Activated T-helper 17 cell treated with anti-CD3 and anti-CD28 coated beads, Interleukin-2, amount 50 U/mL, for 72 hours (primary cell): ENCODE measurements at regions not wholly inside any gene's neighbourhood (a gene's known extent, or its start where the extent isn't known, plus 50 kb on each side); places are given as distances from the start of the nearest gene placed in this dataset.
"Not testable (repeated sequence)": the region's sequence is repeated elsewhere in the genome, so short reads cannot be mapped to it uniquely, and the experiment has no call there.

Experiments used
- ATAC-seq: fragments of 150-1000 bp; cut with Tn5 transposase; replicated peaks from 2 replicates; pipeline ENCODE4 v1.10.0; 2021; ENCODE audit warnings: mild to moderate bottlenecking, moderate library complexity
- H3K27ac Mint-ChIP-seq: one replicate; pipeline ENCODE4 v1.8.0; 2022; ENCODE audit warnings: mixed read lengths
- H3K27me3 Mint-ChIP-seq: one replicate; pipeline ENCODE4 v1.8.0; 2022; ENCODE audit warnings: mixed read lengths
- H3K36me3 Mint-ChIP-seq: one replicate; pipeline ENCODE4 v1.8.0; 2022; ENCODE audit warnings: low read depth, mild to moderate bottlenecking, mixed read lengths
- H3K4me1 Mint-ChIP-seq: one replicate; pipeline ENCODE4 v1.8.0; 2022; ENCODE audit warnings: mixed read lengths
- H3K4me3 Mint-ChIP-seq: one replicate; pipeline ENCODE4 v1.8.0; 2022; ENCODE audit warnings: mild to moderate bottlenecking, mixed read lengths
- H3K9me3 Mint-ChIP-seq: one replicate; pipeline ENCODE4 v1.8.0; 2022; ENCODE audit warnings: mixed read lengths

DNA sequence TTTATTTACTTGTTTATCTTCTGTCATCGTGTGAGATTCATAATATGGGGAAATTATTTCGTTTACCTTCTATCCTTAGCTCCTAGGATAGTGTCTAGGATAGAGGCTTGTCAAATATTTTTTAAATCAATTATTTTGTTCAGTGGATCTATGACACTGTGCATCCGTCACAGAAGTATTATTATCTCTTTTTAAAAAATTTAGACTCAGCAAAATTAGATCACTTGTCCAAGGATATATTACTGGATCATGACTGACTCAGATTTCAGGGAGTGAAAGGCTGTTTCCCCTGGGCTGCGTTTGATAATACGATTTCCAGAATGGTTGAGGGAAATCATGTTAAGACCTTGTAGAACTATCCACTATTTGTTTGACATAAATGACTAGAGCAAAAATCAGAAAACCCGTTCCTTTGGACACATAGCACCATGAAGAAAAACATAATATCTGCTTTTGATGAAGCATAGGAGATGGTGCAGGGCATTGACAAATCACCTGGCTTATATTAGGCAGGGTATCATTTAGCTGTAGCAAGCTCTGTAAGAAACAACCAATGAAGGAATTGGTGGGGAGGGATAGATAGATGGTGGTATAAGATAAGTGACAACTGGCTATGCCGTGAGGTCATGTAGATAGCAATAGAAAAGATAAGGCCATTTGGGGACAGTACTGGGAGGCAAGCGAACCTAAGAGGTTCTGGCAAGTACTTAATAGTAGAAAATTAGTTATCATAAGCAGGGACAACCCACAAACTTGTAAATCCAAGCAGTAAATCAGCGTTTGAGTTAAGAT, 465.2 kb upstream of the MAN1A1 start:
- no peaks in the 10 kb centered on the region for H3K4me1 Mint-ChIP-seq
- H3K27ac Mint-ChIP-seq = no peak overlapping the region
- peaks cover 3% of the 10 kb centered on the region for H3K27me3 Mint-ChIP-seq
- no peak overlapping the region for H3K4me3 Mint-ChIP-seq
- ATAC-seq = no peak
- no peaks in the 10 kb centered on the region for H3K9me3 Mint-ChIP-seq
- no peaks in the 10 kb centered on the region for H3K36me3 Mint-ChIP-seq

DNA sequence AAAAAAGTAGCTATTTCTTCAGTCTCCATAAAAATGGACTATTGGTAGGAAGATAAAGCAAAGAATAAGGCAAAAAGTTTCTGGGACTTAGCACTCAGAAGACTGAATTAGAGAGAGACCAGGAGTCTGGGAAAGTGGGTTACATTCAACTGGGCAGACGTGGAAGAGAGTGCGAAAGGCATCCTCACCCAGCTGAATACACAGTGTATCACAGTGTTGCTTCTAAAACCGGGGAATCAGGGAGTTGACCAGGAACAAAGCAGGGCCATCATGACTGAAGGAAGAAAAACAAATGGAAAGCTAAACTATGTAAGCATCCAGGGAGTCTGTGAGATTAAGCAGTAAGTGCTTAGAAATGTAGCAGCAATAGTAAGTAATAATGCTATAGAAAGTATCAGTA, 452.9 kb upstream of the MAN1A1 start:
- Mint-ChIP-seq H3K4me1 (no peaks in the 10 kb centered on the region), H3K27ac (no peak overlapping the region), H3K36me3 (no peaks in the 10 kb centered on the region), H3K9me3 (no peaks in the 10 kb centered on the region), H3K4me3 (no peak overlapping the region), H3K27me3 (no peaks in the 10 kb centered on the region)
- ATAC-seq = no peak

DNA sequence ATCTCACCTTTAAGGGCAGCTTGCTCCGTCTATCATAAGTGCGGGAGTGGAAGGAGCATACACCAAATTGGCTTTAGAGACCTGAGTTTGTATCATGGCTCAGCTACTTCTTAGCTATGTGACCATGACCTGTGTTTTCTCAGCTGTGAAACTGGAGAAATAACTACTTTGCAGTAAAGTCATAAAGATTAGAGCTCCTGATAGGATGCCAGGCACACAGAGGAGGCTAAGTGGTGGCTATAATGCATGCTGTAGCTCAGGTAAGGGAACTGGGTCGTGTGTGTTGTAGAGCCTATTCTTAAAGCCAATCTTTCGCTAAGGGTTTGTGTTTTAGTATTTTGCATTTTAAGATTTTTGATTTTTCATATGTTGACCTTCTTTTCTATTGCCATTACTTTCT, 451.5 kb upstream of the MAN1A1 start:
- ATAC-seq = no peak
- Mint-ChIP-seq H3K4me1 (no peaks in the 10 kb centered on the region), H3K27ac (no peak overlapping the region)

DNA sequence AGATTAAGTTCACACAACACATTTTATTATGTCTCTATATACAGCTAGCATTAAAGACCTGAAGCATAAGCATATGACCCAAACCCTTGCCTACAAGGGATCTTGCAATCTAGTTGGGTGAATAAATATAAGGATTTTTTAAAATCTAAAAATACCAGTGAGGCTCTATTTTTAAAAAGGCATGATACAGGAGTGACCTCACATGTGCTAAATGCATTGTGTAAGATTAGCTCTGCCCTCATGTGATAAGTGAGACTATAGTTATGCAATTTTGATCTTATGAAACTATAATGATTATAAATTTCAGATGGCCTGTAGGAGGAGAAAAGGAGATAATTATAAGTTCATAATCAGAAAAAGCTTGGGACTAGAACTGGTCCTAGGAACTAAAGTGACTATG, 451.0 kb upstream of the MAN1A1 start:
- Mint-ChIP-seq H3K36me3 (no peaks in the 10 kb centered on the region), H3K9me3 (no peaks in the 10 kb centered on the region), H3K27ac (no peak overlapping the region), H3K4me1 (no peaks in the 10 kb centered on the region), H3K4me3 (no peak overlapping the region), H3K27me3 (no peaks in the 10 kb centered on the region)
- no peak for ATAC-seq

More for the DNA sequence above, 451.5 kb upstream of the MAN1A1 start:
- H3K27me3 Mint-ChIP-seq = no peaks in the 10 kb centered on the region
- no peak overlapping the region for H3K4me3 Mint-ChIP-seq
- no peaks in the 10 kb centered on the region for H3K36me3 Mint-ChIP-seq
- no peaks in the 10 kb centered on the region for H3K9me3 Mint-ChIP-seq

DNA sequence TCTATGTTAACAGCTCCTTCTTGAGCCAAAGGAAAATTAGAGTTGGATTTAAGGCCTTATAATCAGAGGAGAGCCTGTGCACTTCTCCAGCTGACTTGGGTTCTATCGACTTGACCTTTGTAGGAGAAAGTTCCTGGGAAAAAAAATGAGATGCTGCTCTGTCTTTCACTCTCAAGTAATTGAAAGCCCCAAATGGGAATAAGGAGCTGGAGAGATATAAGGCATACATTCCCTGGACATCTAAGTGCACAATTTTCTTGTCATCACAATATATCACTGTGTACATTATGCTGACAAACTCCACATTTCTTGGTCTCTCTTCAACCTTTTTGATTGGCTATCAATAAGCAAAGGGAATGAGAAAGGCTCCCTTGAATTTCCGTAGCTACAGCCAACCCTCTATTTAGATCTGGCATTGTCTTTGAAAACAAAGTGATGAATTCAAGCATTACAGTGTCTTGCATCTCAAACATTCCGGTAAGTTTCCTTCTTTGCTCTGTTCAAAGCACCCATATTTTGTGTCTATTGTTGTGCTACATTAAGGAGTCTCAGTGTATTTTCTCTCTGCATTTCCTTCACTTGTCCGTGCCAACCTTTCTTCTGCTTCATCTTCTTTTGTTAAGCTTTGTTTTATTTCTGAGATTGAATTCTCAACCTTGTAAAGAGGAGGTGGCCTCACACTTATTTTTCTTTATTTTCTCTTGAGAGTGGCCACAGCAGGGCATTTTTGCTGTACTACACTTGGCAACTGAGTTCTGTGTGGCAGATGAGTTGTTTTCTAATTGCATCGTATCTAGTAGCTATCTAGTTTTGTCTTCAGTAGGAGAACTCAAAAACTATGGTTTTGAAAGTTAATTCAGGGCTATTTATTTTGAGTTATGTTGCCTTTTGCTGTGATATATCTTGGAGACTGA, 450.3 kb upstream of the MAN1A1 start:
- H3K4me1 Mint-ChIP-seq = no peaks in the 10 kb centered on the region
- ATAC-seq = no peak
- no peaks in the 10 kb centered on the region for H3K9me3 Mint-ChIP-seq
- H3K4me3 Mint-ChIP-seq = no peak overlapping the region
- H3K27me3 Mint-ChIP-seq = no peaks in the 10 kb centered on the region
- no peaks in the 10 kb centered on the region for H3K36me3 Mint-ChIP-seq
- H3K27ac Mint-ChIP-seq = no peak overlapping the region

DNA sequence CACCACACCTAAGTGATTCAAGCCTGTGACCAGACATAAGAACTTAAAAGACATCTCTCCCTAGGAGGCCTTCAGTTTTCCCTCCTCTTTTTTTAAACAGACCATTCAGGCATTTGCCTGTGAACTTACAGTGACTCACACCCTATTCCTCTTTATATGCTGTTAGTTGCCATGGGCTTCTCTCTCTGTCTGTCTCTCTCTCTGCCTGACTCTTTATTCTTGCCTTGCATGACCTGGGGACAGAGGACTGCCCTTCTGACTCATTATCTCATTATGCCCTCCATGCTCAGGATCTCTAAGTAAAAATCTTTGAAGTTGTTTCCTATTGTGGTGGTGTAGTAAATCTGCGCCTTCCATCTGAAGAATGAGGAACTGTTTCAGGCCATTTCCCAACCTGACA, 442.2 kb upstream of the MAN1A1 start:
- Mint-ChIP-seq H3K4me1 (no peaks in the 10 kb centered on the region), H3K27ac (no peak overlapping the region)
- ATAC-seq = no peak

DNA sequence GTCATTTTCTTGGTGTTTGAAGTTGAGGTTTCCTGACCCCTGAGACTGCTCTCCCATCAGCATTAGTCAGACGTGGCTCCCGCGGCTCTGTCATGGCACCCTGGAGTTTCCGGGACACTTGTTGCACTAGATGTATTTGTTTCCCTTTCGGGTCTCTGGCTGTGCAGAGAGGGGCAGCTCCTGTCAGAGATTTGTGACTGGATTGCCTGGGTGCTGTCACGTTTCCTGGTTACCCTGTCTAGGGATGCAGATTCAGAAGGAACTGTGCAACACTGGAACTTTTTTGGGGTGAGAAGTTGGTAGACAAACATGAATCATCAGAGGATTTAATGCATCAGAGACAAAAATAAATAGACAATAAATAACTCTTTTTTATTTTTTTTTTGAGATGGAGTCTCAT, 431.8 kb upstream of the MAN1A1 start:
- Mint-ChIP-seq H3K27me3 (peaks cover 5% of the 10 kb centered on the region), H3K4me3 (no peak overlapping the region), H3K9me3 (no peaks in the 10 kb centered on the region), H3K27ac (no peak overlapping the region), H3K4me1 (no peaks in the 10 kb centered on the region), H3K36me3 (no peaks in the 10 kb centered on the region)
- no peak for ATAC-seq

More for the DNA sequence above, 442.2 kb upstream of the MAN1A1 start:
- Mint-ChIP-seq H3K36me3 (no peaks in the 10 kb centered on the region), H3K27me3 (no peaks in the 10 kb centered on the region), H3K4me3 (no peak overlapping the region), H3K9me3 (no peaks in the 10 kb centered on the region)

DNA sequence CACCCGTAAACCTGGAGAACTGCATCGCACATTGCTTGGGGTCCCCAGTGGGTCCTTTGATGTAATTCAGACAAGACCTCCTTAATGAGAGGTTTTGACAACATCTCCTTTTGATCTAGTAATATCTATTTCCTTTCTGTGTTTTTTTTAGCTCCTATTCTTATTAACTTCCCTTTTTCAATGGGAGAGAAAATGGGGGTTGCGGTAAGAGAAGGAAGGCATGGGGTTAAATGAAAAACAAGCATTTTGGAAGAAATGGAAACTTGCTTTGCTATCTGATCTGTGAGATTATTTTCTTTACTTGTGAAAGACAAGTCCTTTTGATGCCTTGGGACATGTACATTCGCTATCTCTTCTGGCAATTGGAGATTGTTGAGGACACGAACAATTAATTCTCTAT, 418.6 kb upstream of the MAN1A1 start:
- H3K27me3 Mint-ChIP-seq = peaks cover 31% of the 10 kb centered on the region
- no peak for ATAC-seq
- no peaks in the 10 kb centered on the region for H3K9me3 Mint-ChIP-seq
- no peak overlapping the region for H3K27ac Mint-ChIP-seq
- H3K36me3 Mint-ChIP-seq = no peaks in the 10 kb centered on the region
- H3K4me3 Mint-ChIP-seq = no peak overlapping the region
- no peaks in the 10 kb centered on the region for H3K4me1 Mint-ChIP-seq

DNA sequence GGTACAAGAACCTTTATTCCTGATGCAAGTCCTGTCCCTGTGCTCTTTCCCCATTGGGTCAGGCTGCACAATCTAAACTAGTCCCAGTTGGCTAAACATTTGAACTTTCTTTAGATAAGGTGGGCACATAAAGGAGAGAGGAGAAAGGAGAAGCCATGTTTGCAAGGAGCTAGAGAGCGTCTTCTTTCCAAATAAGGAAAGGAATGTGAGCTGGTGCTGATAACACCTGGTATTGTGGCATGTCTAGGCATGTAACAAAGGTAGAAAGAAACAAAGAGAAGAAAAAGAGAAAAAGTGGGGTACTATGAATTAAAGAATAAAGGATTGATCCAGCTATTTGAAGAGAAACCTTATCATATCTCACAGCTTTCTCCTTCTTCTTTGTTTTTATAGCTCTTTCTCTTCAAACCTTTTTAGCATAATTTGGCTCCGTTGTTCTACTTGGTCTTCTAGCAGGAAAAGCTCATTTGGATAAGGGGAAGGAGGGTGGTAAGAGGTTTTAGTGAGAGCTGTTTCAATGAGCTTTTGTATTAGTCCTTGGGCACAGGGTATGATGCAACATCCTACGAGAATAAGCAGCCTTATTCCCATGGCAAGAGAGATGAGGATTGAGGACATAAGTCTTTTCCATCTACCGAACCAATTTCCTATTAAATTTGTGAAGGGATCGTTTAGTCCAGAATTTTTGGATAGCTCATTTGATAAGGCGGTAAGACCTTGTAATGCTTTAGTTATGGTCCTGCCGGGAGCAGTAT, 415.5 kb upstream of the MAN1A1 start:
- H3K36me3 Mint-ChIP-seq = no peaks in the 10 kb centered on the region
- no peaks in the 10 kb centered on the region for H3K4me1 Mint-ChIP-seq
- no peak overlapping the region for H3K4me3 Mint-ChIP-seq
- no peaks in the 10 kb centered on the region for H3K9me3 Mint-ChIP-seq
- ATAC-seq = no peak
- peaks cover 22% of the 10 kb centered on the region for H3K27me3 Mint-ChIP-seq
- no peak overlapping the region for H3K27ac Mint-ChIP-seq

DNA sequence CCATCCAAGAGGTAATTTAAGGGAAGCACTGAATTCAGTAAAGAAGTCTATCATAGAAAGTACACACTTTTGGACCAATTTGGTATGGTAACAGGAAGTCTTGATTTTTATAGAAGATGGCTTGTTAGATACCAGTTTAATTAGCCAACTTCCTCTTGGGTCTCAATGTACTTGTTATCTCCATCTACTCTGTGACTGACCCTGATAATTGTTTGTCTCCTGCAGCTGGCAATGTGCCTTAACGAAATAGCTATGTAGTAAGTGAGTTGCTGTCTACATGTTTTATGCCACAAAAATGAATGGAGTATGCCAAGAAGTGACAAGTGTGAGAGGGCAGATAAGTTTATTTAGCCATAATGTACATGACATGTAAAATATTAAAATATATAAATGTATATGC, 410.5 kb upstream of the MAN1A1 start:
- H3K4me1 Mint-ChIP-seq = no peaks in the 10 kb centered on the region

DNA sequence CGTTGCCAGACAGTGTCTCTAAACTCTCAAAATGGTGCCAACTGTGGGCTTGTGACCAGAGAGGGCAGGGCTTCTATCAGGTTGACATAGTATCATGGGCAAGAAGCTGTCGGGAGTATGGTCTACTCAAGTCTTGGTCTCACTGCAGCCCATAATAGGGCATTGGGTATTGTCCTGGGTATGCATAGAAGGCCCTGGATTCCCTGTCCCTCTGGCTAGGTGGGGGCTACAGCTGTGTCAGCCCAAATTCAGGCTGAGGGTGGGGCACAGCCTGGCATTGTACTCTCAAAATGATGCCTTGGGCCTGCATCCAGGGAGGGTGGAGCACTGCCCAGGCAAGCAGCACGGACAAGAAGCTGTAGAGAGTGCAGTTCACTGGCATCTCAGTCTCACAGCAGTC, 408.8 kb upstream of the MAN1A1 start:
- peaks cover 6% of the 10 kb centered on the region for H3K27me3 Mint-ChIP-seq
- H3K9me3 Mint-ChIP-seq = no peaks in the 10 kb centered on the region
- H3K36me3 Mint-ChIP-seq = no peaks in the 10 kb centered on the region
- no peaks in the 10 kb centered on the region for H3K4me1 Mint-ChIP-seq
- H3K4me3 Mint-ChIP-seq = no peak overlapping the region
- H3K27ac Mint-ChIP-seq = no peak overlapping the region
- no peak for ATAC-seq

More for the DNA sequence above, 410.5 kb upstream of the MAN1A1 start:
- H3K27ac Mint-ChIP-seq = no peak overlapping the region
- H3K9me3 Mint-ChIP-seq = no peaks in the 10 kb centered on the region
- no peak overlapping the region for H3K4me3 Mint-ChIP-seq
- H3K27me3 Mint-ChIP-seq = peaks cover 13% of the 10 kb centered on the region
- no peaks in the 10 kb centered on the region for H3K36me3 Mint-ChIP-seq
- ATAC-seq = no peak

DNA sequence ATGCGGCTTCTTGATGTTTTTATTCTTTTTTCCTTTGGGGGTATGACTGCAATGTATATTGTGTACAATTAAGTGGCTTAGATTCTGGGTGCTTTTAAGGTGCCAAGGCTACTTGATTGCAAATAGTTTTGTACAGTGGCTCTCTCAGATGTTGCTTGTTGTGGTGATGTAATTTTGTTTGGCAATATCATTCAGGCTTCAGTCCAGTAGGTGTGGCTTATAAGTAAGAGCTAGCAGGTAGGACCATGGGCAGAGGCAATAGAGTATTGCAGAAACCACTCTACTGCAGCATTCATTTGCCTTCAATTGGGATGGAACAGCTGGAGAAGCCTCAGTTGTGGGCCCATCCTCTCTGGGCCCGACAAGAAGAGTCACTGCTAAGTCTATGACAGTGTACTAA, 407.9 kb upstream of the MAN1A1 start:
- no peak overlapping the region for H3K27ac Mint-ChIP-seq
- H3K9me3 Mint-ChIP-seq = no peaks in the 10 kb centered on the region
- no peak overlapping the region for H3K4me3 Mint-ChIP-seq
- peaks cover 11% of the 10 kb centered on the region for H3K27me3 Mint-ChIP-seq
- H3K36me3 Mint-ChIP-seq = no peaks in the 10 kb centered on the region
- no peak for ATAC-seq
- no peaks in the 10 kb centered on the region for H3K4me1 Mint-ChIP-seq

DNA sequence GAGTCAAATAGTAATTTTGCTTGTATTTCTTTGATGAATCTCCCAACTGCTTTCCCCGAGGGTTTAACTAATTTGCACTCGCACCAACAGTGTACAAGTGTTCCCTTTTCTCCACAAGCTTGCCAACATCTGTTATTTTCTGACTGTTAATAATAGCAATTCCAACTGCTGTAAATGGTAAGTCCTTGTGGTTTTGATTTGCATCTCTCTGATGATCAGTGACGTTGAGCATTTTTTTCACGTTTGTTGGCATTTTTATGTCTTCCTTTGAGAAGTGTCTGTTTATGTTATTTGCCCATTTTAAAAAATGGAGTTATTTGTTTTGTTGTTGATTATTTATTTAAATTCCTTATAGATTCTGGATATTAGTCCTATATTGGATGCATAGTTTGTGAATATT, 399.8 kb upstream of the MAN1A1 start:
- Mint-ChIP-seq H3K4me1 (no peaks in the 10 kb centered on the region), H3K36me3 (no peaks in the 10 kb centered on the region), H3K4me3 (no peak overlapping the region), H3K9me3 (no peaks in the 10 kb centered on the region), H3K27me3 (peaks cover 5% of the 10 kb centered on the region), H3K27ac (no peak overlapping the region)
- ATAC-seq = no peak

DNA sequence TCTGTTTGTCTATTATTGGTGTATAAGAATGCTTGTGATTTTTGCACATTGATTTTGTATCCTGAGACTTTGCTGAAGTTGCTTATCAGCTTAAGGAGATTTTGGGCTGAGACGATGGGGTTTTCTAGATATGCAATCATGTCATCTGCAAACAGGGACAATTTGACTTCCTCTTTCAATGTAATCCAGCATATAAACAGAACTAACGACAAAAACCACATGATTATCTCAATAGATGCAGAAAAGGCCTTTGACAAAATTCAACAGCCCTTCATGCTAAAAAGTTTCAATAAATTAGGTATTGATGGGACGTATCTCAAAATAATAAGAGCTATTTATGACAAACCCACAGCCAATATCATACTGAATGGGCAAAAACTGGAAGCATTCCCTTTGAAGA, 399.0 kb upstream of the MAN1A1 start:
- ATAC-seq, H3K27ac Mint-ChIP-seq, H3K4me1 Mint-ChIP-seq, H3K9me3 Mint-ChIP-seq, H3K36me3 Mint-ChIP-seq, H3K4me3 Mint-ChIP-seq, H3K27me3 Mint-ChIP-seq: not testable (repeated sequence)
